Thyroid gland (tissue), 4 donors: ENCODE measurements at regions not wholly inside any gene's neighbourhood (a gene's known extent, or its start where the extent isn't known, plus 50 kb on each side); places are given as distances from the start of the nearest gene placed in this dataset.

Source experiments
- DNase-seq, 2 donors: peaks; one replicate each; pipeline ENCODE4 v3.0.0-alpha.2; 2019
- H3K27ac ChIP-seq, 3 donors: fragments of 200-600 bp; sonication (generic); 1 replicate in 2 of 3; 2 replicates in 1 of 3; pipeline ENCODE4 v1.5.1; 2016 to 2019; ENCODE audit warnings: mild to moderate bottlenecking in 1 of 3, moderate library complexity in 1 of 3
- H3K27me3 ChIP-seq: fragments of 200-600 bp; sonication (generic); one replicate; pipeline ENCODE4 v1.5.1; 2019
- H3K36me3 ChIP-seq, 2 donors: fragments of 200-600 bp; sonication (generic); one replicate each; pipeline ENCODE4 v1.5.1; 2016 to 2019
- H3K4me1 ChIP-seq, 2 donors: fragments of 200-600 bp; sonication (generic); one replicate each; pipeline ENCODE4 v1.5.1; 2017 to 2019
- H3K4me3 ChIP-seq, 3 donors: fragments of 200-600 bp; sonication (generic); replicated peaks in 1 of 3; 1 replicate in 2 of 3; 2 replicates in 1 of 3; pipeline ENCODE4 v1.5.1; 2016; ENCODE audit warnings: mild to moderate bottlenecking in 1 of 3
- H3K9me3 ChIP-seq: fragments of 200-600 bp; sonication (generic); one replicate; pipeline ENCODE4 v1.5.1; 2017
- CTCF ChIP-seq, 6 experiments: fragments of 200-600 bp in 3 of 6; fragments of 450-650 bp in 3 of 6; sonication (generic) in 3 of 6; IDR thresholded peaks; one replicate each; pipeline ENCODE4 v1.5.1; 2016 to 2019; ENCODE audit warnings: antibody characterized with exemption in 6 of 6, mild to moderate bottlenecking in 2 of 6, inconsistent platforms in 1 of 6, moderate library complexity in 1 of 6
- POLR2A ChIP-seq, 2 donors: fragments of 450-650 bp; IDR thresholded peaks; one replicate each; pipeline ENCODE4 v1.6.1; 2017; ENCODE audit warnings: antibody characterized with exemption in 2 of 2, mild to moderate bottlenecking in 2 of 2, moderate library complexity in 1 of 2
- WGBS, 2 donors: methylation state at CpG; one replicate each; pipeline ENCODE4 v1.1.5; 2017; 5-methylcytosine and 5-hydroxymethylcytosine counted together
- intact Hi-C: fragments of 100-400 bp; cut with DNase I; formaldehyde crosslinking; loops from one replicate; pipeline ENCODE4 v1.15.1; 2023

- intact Hi-C loops = no loop called here
- Histone ChIP-seq H3K27ac (no peak overlapping the region), H3K4me3 (no peak overlapping the region), H3K36me3 (no peaks in the 10 kb centered on the region), H3K9me3 (no peaks in the 10 kb centered on the region), H3K27me3 (no peaks in the 10 kb centered on the region), H3K4me1 (no peaks in the 10 kb centered on the region)
- no peak for DNase-seq
- no peak for TF ChIP-seq CTCF (IDR thresholded peaks at IDR 0.05)
- 55 to 59% methylated on average over 7 of the region's 7 CpGs for WGBS, 2 donors
These were observed 312.8 kb downstream of the FOXL1 start for GRCh38 chr16:86891121-86891520.

- Histone ChIP-seq H3K9me3 (no peaks in the 10 kb centered on the region), H3K4me1 (no peaks in the 10 kb centered on the region), H3K36me3 (no peaks in the 10 kb centered on the region), H3K27me3 (no peaks in the 10 kb centered on the region), H3K27ac (no peak overlapping the region), H3K4me3 (no peak overlapping the region)
- TF ChIP-seq CTCF (IDR thresholded peaks at IDR 0.05) (no peak), POLR2A (IDR thresholded peaks at IDR 0.05) (no peak)
- intact Hi-C loops = no loop called here
- whole genome bisulfite sequencing, 2 donors = 86 to 91% methylated on average over 12 of the region's 12 CpGs
- DNase-seq = no peak
These were observed 313.3 kb downstream of the FOXL1 start for GRCh38 chr16:86891631-86892030.

- no peak for DNase-seq
- Histone ChIP-seq H3K27me3 (no peaks in the 10 kb centered on the region), H3K4me3 (no peak overlapping the region), H3K4me1 (no peaks in the 10 kb centered on the region), H3K27ac (no peak overlapping the region), H3K36me3 (no peaks in the 10 kb centered on the region), H3K9me3 (no peaks in the 10 kb centered on the region)
- WGBS, 2 donors = 61 to 88% methylated on average over 6 of the region's 6 CpGs
- intact Hi-C loops = no loop called here
- no peak for TF ChIP-seq POLR2A (IDR thresholded peaks at IDR 0.05)
- no peak for TF ChIP-seq CTCF (IDR thresholded peaks at IDR 0.05)
These were observed 314.2 kb downstream of the FOXL1 start for GRCh38 chr16:86892509-86892908.

GRCh38 chr16:86893506-86893905, 315.2 kb downstream of the FOXL1 start:
- no peaks in the 10 kb centered on the region for H3K27me3 ChIP-seq
- no peak overlapping the region for H3K4me3 ChIP-seq
- no peaks in the 10 kb centered on the region for H3K36me3 ChIP-seq
- no peaks in the 10 kb centered on the region for H3K4me1 ChIP-seq
- intact Hi-C loops = no loop called here
- no peak overlapping the region for H3K27ac ChIP-seq
- H3K9me3 ChIP-seq = no peaks in the 10 kb centered on the region
- DNase-seq = no peak
- 67 to 78% methylated on average over 10 of the region's 10 CpGs for WGBS, 2 donors
- TF ChIP-seq POLR2A (IDR thresholded peaks at IDR 0.05) = no peak
- no peak for TF ChIP-seq CTCF (IDR thresholded peaks at IDR 0.05)

- H3K4me1 ChIP-seq = no peaks in the 10 kb centered on the region
- intact Hi-C loops = no loop called here
- no peak overlapping the region for H3K4me3 ChIP-seq
- DNase-seq = no peak
- TF ChIP-seq CTCF (IDR thresholded peaks at IDR 0.05) (no peak), POLR2A (IDR thresholded peaks at IDR 0.05) (no peak)
- H3K9me3 ChIP-seq = no peaks in the 10 kb centered on the region
- WGBS, 2 donors = 86 to 90% methylated on average over 21 to 24 of the region's 24 CpGs
- no peak overlapping the region for H3K27ac ChIP-seq
- H3K27me3 ChIP-seq = no peaks in the 10 kb centered on the region
- no peaks in the 10 kb centered on the region for H3K36me3 ChIP-seq
These were observed 315.7 kb downstream of the FOXL1 start for GRCh38 chr16:86894029-86894567.
